ENCODE measurements at regions not wholly inside any gene's neighbourhood (a gene's known extent, or its start where the extent isn't known, plus 50 kb on each side); places are given as distances from the start of the nearest gene placed in this dataset.

DNA sequence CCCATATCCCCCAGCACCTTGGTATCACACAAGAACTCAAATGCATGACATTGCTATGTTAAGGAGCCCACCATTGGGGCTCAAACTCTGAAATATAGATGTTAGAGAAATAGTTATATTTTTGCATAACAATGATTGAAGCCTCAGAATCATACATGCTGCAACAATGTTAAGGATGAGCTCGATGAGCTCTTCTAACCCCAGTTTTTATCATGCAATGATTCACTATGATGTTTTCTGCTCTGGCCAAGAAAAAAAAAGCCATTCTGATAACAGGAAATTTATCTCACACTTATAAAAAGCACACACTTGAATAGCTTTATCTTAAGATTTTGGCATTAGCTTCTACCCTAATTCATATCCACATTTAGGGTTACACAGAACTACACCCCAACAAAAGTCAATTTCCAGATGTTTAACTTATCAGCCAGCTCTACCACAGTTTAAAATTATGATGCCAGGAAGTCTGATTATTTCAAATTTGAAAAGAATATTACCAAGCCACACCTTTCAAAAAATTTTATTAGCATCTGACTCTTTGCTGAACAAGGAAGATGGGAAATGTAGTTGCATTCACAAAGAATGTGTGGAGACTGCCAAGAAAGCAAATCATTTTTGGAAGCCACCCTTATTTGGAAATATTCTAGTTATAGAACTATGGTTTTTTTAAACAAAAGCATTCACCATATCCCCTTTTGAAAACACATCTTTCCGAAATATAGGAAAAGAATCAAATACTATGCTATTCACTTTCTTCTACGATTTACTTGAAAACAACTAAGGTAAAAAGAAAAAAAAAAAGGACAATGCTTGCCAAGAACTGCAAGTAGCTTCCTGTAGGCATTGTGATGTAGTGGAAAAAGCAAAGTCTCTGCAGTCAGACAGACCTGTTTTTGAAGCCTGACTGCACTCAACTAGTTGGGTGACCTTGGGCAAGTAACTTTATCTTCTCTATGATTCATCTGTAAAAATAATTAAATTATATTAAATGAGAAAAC, 100.8 kb upstream of the PLS3 start:
- no peak overlapping the region for H3K9ac ChIP-seq (ENCODE audit: low read length)
- no peaks in the 10 kb centered on the region for H3K36me3 ChIP-seq (replicated peaks; ENCODE audit: low read depth, low read length)
- H3K27ac ChIP-seq (ENCODE audit: low read length): no peak overlapping the region
- no peak overlapping the region for H3K4me3 ChIP-seq (ENCODE audit: low read length)
- no peaks in the 10 kb centered on the region for H4K20me1 ChIP-seq (ENCODE audit: insufficient read depth, low read length)
- TF ChIP-seq, protein P1, sequence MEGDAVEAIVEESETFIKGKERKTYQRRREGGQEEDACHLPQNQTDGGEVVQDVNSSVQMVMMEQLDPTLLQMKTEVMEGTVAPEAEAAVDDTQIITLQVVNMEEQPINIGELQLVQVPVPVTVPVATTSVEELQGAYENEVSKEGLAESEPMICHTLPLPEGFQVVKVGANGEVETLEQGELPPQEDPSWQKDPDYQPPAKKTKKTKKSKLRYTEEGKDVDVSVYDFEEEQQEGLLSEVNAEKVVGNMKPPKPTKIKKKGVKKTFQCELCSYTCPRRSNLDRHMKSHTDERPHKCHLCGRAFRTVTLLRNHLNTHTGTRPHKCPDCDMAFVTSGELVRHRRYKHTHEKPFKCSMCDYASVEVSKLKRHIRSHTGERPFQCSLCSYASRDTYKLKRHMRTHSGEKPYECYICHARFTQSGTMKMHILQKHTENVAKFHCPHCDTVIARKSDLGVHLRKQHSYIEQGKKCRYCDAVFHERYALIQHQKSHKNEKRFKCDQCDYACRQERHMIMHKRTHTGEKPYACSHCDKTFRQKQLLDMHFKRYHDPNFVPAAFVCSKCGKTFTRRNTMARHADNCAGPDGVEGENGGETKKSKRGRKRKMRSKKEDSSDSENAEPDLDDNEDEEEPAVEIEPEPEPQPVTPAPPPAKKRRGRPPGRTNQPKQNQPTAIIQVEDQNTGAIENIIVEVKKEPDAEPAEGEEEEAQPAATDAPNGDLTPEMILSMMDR (IDR thresholded peaks at IDR 0.05; ENCODE audit: low read depth, low read length): no peak
- TF ChIP-seq EZH2phosphoT487 (IDR thresholded peaks at IDR 0.05; ENCODE audit: low read depth): no peak
- no peaks in the 10 kb centered on the region for H3K79me2 ChIP-seq (ENCODE audit: low read length)
- no peaks in the 10 kb centered on the region for H3K9me3 ChIP-seq (ENCODE audit: insufficient read depth, low read length)
- H2AFZ ChIP-seq (ENCODE audit: low read depth, low read length): no peak overlapping the region
- H3K4me1 ChIP-seq (ENCODE audit: low read length): no peaks in the 10 kb centered on the region
- no peak overlapping the region for H3K4me2 ChIP-seq (ENCODE audit: low read length)
- no peaks in the 10 kb centered on the region; the same call in 1 of the 2 replicates for H3K27me3 ChIP-seq (ENCODE audit: low read depth, low read length)

DNA sequence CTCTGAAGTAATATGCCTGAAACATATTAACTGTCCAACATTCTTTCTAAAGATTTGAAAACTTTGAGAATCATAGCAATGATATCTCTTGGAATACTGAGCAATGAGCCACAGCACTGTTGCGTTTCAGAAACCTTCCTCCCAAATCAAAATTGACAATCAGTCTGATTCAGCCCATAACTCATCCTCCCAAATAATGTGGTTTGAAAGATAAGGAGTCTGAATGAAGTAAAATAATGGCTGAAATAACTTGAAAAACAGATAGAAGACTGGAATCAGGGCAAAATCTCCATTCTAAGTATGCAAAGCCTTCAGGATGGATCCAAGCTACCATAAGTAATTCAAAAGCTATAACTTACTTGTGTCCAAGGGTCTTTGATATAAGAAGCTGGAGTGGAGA, 98.6 kb upstream of the PLS3 start:
- H3K4me1 ChIP-seq (ENCODE audit: low read length): no peaks in the 10 kb centered on the region
- no peak overlapping the region for H3K9ac ChIP-seq (ENCODE audit: low read length)
- no peak overlapping the region for H3K4me3 ChIP-seq (ENCODE audit: low read length)
- no peak overlapping the region for H2AFZ ChIP-seq (ENCODE audit: low read depth, low read length)
- no peak for TF ChIP-seq EZH2phosphoT487 (IDR thresholded peaks at IDR 0.05; ENCODE audit: low read depth)
- TF ChIP-seq, protein P1 (IDR thresholded peaks at IDR 0.05; ENCODE audit: low read depth, low read length): no peak
- H3K79me2 ChIP-seq (ENCODE audit: low read length): no peaks in the 10 kb centered on the region
- no peaks in the 10 kb centered on the region for H4K20me1 ChIP-seq (ENCODE audit: insufficient read depth, low read length)
- no peaks in the 10 kb centered on the region for H3K36me3 ChIP-seq (replicated peaks; ENCODE audit: low read depth, low read length)
- H3K27me3 ChIP-seq (ENCODE audit: low read depth, low read length): no peaks in the 10 kb centered on the region; the same call in 1 of the 2 replicates
- H3K9me3 ChIP-seq (ENCODE audit: insufficient read depth, low read length): no peaks in the 10 kb centered on the region
- no peak overlapping the region for H3K27ac ChIP-seq (ENCODE audit: low read length)
- H3K4me2 ChIP-seq (ENCODE audit: low read length): no peak overlapping the region

DNA sequence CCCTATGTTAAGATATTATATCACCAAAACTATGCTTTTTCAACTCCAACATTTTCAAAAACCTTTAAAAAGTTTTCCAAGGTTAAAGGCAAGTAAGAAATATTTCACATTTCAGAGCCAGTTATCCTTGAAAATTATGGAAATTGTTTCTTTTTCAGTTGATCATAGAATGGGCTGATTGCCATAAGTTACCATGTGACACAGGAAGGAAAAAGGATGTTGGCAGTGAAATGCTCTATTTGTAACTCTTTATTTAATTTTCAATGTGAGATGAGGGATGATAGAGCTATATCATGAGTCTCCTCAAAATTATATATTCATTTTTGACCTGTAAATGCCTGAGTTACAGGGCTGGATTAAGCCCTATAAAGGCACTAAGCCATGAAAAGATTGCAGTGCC, 93.0 kb upstream of the PLS3 start:
- Histone ChIP-seq H4K20me1 (ENCODE audit: insufficient read depth, low read length) (no peaks in the 10 kb centered on the region), H3K9ac (ENCODE audit: low read length) (no peak overlapping the region), H3K4me3 (ENCODE audit: low read length) (no peak overlapping the region), H3K9me3 (ENCODE audit: insufficient read depth, low read length) (no peaks in the 10 kb centered on the region), H3K79me2 (ENCODE audit: low read length) (no peaks in the 10 kb centered on the region), H3K4me1 (ENCODE audit: low read length) (no peaks in the 10 kb centered on the region), H3K27ac (ENCODE audit: low read length) (no peak overlapping the region), H2AFZ (ENCODE audit: low read depth, low read length) (no peak overlapping the region), H3K27me3 (ENCODE audit: low read depth, low read length) (no peaks in the 10 kb centered on the region), H3K36me3 (replicated peaks; ENCODE audit: low read depth, low read length) (no peaks in the 10 kb centered on the region), H3K4me2 (ENCODE audit: low read length) (no peak overlapping the region)
- TF ChIP-seq EZH2phosphoT487 (IDR thresholded peaks at IDR 0.05; ENCODE audit: low read depth): no peak
- TF ChIP-seq, protein P1 (IDR thresholded peaks at IDR 0.05; ENCODE audit: low read depth, low read length): no peak

DNA sequence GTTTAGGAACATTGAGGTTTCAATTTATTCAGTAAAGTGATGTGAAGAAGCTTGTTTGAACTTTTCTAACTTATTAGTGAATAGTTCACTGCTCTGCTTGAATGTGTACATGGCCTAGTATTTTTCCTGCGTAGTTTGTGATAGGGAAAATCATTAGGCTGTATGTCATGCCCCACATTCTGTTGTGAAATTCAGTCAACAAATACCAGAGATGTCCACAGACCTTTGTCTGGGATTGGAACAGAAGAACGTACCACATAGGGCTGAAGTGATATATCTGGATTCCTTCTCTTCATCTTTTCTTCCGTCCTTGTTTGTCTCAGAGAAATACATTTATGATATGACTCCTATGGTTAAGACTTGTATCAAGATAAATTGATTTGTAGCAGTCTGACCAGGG, 88.8 kb upstream of the PLS3 start:
- H3K4me3 ChIP-seq (ENCODE audit: low read length): no peak overlapping the region
- H3K79me2 ChIP-seq (ENCODE audit: low read length): no peaks in the 10 kb centered on the region
- no peaks in the 10 kb centered on the region for H3K36me3 ChIP-seq (replicated peaks; ENCODE audit: low read depth, low read length)
- no peak overlapping the region for H3K4me2 ChIP-seq (ENCODE audit: low read length)
- TF ChIP-seq, protein P1 (IDR thresholded peaks at IDR 0.05; ENCODE audit: low read depth, low read length): no peak
- no peak for TF ChIP-seq EZH2phosphoT487 (IDR thresholded peaks at IDR 0.05; ENCODE audit: low read depth)
- H4K20me1 ChIP-seq (ENCODE audit: insufficient read depth, low read length): no peaks in the 10 kb centered on the region
- H3K9me3 ChIP-seq (ENCODE audit: insufficient read depth, low read length): no peaks in the 10 kb centered on the region
- no peaks in the 10 kb centered on the region for H3K4me1 ChIP-seq (ENCODE audit: low read length)
- no peak overlapping the region for H3K9ac ChIP-seq (ENCODE audit: low read length)
- no peaks in the 10 kb centered on the region for H3K27me3 ChIP-seq (ENCODE audit: low read depth, low read length)
- H2AFZ ChIP-seq (ENCODE audit: low read depth, low read length): no peak overlapping the region
- no peak overlapping the region for H3K27ac ChIP-seq (ENCODE audit: low read length)
